H1 (cell line): ENCODE measurements at regions not wholly inside any gene's neighbourhood (a gene's known extent, or its start where the extent isn't known, plus 50 kb on each side); places are given as distances from the start of the nearest gene placed in this dataset.

Experiments
- CTCF ChIA-PET: fragments of 300-600 bp; sonication (Branson Sonifier 250); formaldehyde crosslinking; loops from one replicate; lab custom pipeline; 2021; ENCODE audit not compliant: partially characterized antibody; lab: Charles Lee
- POLR2A ChIA-PET: fragments of 300-600 bp; sonication (Branson Sonifier 250); formaldehyde crosslinking; loops from one replicate; lab custom pipeline; 2021; ENCODE audit warnings: inconsistent platforms; ENCODE audit not compliant: partially characterized antibody; lab: Charles Lee
- DNase-seq, 2 experiments: peaks; one replicate each; pipeline versions ENCODE4 v3.0.0 to v3.0.0-alpha.2; 2010 to 2022; ENCODE audit warnings: low spot score in 2 of 2, low read depth in 1 of 2, mixed read lengths in 1 of 2
- FAIRE-seq: peaks from 2 replicates; lab custom pipeline; 2011; peaks lifted over from hg19 to GRCh38; lab: Jason Lieb, UNC
- H2AFZ ChIP-seq: 2 replicates; pipeline ENCODE4 v1.8.1; 2012; ENCODE audit warnings: low read length, inconsistent platforms
- H2AK5ac ChIP-seq: 2 replicates; pipeline ENCODE4 v1.6.1; 2013; ENCODE audit warnings: low read depth, low read length
- H2BK120ac ChIP-seq: replicated peaks from 2 replicates; pipeline ENCODE3; 2013; ENCODE audit warnings: low read depth, low read length, inconsistent platforms
- H2BK12ac ChIP-seq: 2 replicates; pipeline ENCODE4 v1.6.1; 2013; ENCODE audit warnings: low read depth, low read length
- H2BK15ac ChIP-seq: 2 replicates; pipeline ENCODE4 v1.6.1; 2013; ENCODE audit warnings: low read length
- H2BK20ac ChIP-seq: 2 replicates; pipeline ENCODE4 v1.6.1; 2013; ENCODE audit warnings: low read length
- H2BK5ac ChIP-seq: 2 replicates; pipeline ENCODE4 v1.6.1; 2013; ENCODE audit warnings: low read depth, low read length
- H3K14ac ChIP-seq: 2 replicates; pipeline ENCODE4 v1.6.1; 2013; ENCODE audit warnings: inconsistent platforms; ENCODE audit not compliant: insufficient read length
- H3K18ac ChIP-seq: 2 replicates; pipeline ENCODE4 v1.6.1; 2013; ENCODE audit warnings: low read length; ENCODE audit errors: extremely low read depth
- H3K23ac ChIP-seq: 2 replicates; pipeline ENCODE4 v1.6.1; 2013; ENCODE audit warnings: inconsistent platforms; ENCODE audit not compliant: insufficient read length
- H3K23me2 ChIP-seq: 2 replicates; pipeline ENCODE4 v1.6.1; 2013; ENCODE audit warnings: low read depth, low read length
- H3K27ac ChIP-seq: 2 replicates; pipeline ENCODE4 v1.6.1; 2011; ENCODE audit warnings: low read depth, low read length, inconsistent platforms
- H3K27me3 ChIP-seq, 4 experiments: replicated peaks in 1 of 4; 1 replicate in 1 of 4; 2 replicates in 3 of 4; pipeline versions ENCODE4 v1.6.1 to v1.8.1; 2011 to 2013; ENCODE audit warnings: low read length in 3 of 4, mild to moderate bottlenecking in 3 of 4, inconsistent platforms in 2 of 4, mixed read lengths in 2 of 4, moderate library complexity in 1 of 4; ENCODE audit not compliant: control insufficient read depth in 3 of 4, insufficient read depth in 3 of 4; ENCODE audit errors: extremely low read depth in 1 of 4
- H3K36me3 ChIP-seq, 4 experiments: 2 replicates each; pipeline versions ENCODE4 v1.6.1 to v1.8.1; 2011 to 2013; ENCODE audit warnings: mild to moderate bottlenecking in 4 of 4, low read length in 3 of 4, moderate library complexity in 2 of 4, control low read depth in 1 of 4, inconsistent platforms in 1 of 4; ENCODE audit not compliant: insufficient read depth in 4 of 4, control insufficient read depth in 2 of 4
- H3K4ac ChIP-seq: replicated peaks from 2 replicates; pipeline ENCODE3; 2013; ENCODE audit warnings: low read length, low read depth, mixed read lengths, inconsistent platforms; ENCODE audit not compliant: insufficient read length
- H3K4me1 ChIP-seq, 4 experiments: replicated peaks in 1 of 4; 1 replicate in 1 of 4; 2 replicates in 3 of 4; pipeline versions ENCODE4 v1.6.1 to v1.8.1; 2011 to 2013; ENCODE audit warnings: low read length in 3 of 4, inconsistent platforms in 2 of 4, mixed read lengths in 1 of 4; ENCODE audit not compliant: insufficient read depth in 4 of 4, control insufficient read depth in 3 of 4
- H3K4me2 ChIP-seq, 2 experiments: 2 replicates each; pipeline versions ENCODE4 v1.6.1 to v1.8.1; 2011 to 2013; ENCODE audit warnings: low read depth in 2 of 2, low read length in 2 of 2, control low read depth in 1 of 2, inconsistent platforms in 1 of 2, mild to moderate bottlenecking in 1 of 2; ENCODE audit not compliant: insufficient read depth in 1 of 2
- H3K4me3 ChIP-seq, 4 experiments: fragments of 200-600, 300-600 bp in 1 of 4; sonication (generic), shearing (Covaris generic), sonication (Bioruptor Twin) in 1 of 4; 2 replicates each; pipeline versions ENCODE4 v1.5.1 to v1.8.1; 2011 to 2016; ENCODE audit warnings: low read length in 4 of 4, low read depth in 3 of 4, control low read depth in 2 of 4, inconsistent platforms in 2 of 4, mild to moderate bottlenecking in 2 of 4, mixed read lengths in 1 of 4, moderate library complexity in 1 of 4; ENCODE audit not compliant: insufficient read depth in 2 of 4; ENCODE audit errors: extremely low read depth in 1 of 4
- H3K56ac ChIP-seq: replicated peaks from 2 replicates; pipeline ENCODE3; 2013; ENCODE audit warnings: low read depth, mild to moderate bottlenecking, mixed read lengths, low read length, inconsistent platforms; ENCODE audit not compliant: insufficient read length
- H3K79me1 ChIP-seq: 2 replicates; pipeline ENCODE4 v1.6.1; 2013; ENCODE audit warnings: low read depth, low read length, control low read depth
- H3K79me2 ChIP-seq, 2 experiments: 2 replicates each; pipeline versions ENCODE4 v1.6.1 to v1.8.1; 2012 to 2013; ENCODE audit warnings: low read length in 2 of 2, mild to moderate bottlenecking in 2 of 2, inconsistent platforms in 1 of 2; ENCODE audit not compliant: insufficient read depth in 2 of 2, control insufficient read depth in 1 of 2
- H3K9ac ChIP-seq, 4 experiments: replicated peaks in 1 of 4; 1 replicate in 1 of 4; 2 replicates in 3 of 4; pipeline versions ENCODE4 v1.6.1 to v1.8.1; 2011 to 2013; ENCODE audit warnings: low read depth in 3 of 4, low read length in 3 of 4, control low read depth in 2 of 4, mild to moderate bottlenecking in 2 of 4, moderate library complexity in 2 of 4, inconsistent platforms in 1 of 4; ENCODE audit errors: extremely low read depth in 1 of 4
- H3K9me3 ChIP-seq, 2 experiments: 2 replicates each; pipeline versions ENCODE4 v1.6.1 to v1.8.1; 2012 to 2013; ENCODE audit warnings: mild to moderate bottlenecking in 2 of 2, moderate library complexity in 2 of 2, control low read depth in 1 of 2, inconsistent platforms in 1 of 2, low read depth in 1 of 2, low read length in 1 of 2, mixed read lengths in 1 of 2; ENCODE audit not compliant: insufficient read depth in 2 of 2
- H4K20me1 ChIP-seq, 2 experiments: replicated peaks in 1 of 2; 2 replicates each; pipeline versions ENCODE3 to v1.8.1; 2011 to 2013; ENCODE audit warnings: inconsistent platforms in 2 of 2, low read length in 2 of 2, mild to moderate bottlenecking in 1 of 2; ENCODE audit not compliant: insufficient read depth in 2 of 2, control insufficient read depth in 1 of 2
- H4K5ac ChIP-seq: 2 replicates; pipeline ENCODE4 v1.6.1; 2013; ENCODE audit warnings: low read length, low read depth, mixed read lengths, inconsistent platforms; ENCODE audit not compliant: insufficient read length
- H4K8ac ChIP-seq: 2 replicates; pipeline ENCODE4 v1.8.0; 2013; ENCODE audit warnings: mild to moderate bottlenecking, moderate library complexity, low read length, inconsistent platforms; ENCODE audit not compliant: insufficient read depth; ENCODE audit errors: extremely low read depth
- H4K91ac ChIP-seq: replicated peaks from 2 replicates; pipeline ENCODE3; 2013; ENCODE audit warnings: low read length, mixed read lengths, inconsistent platforms; ENCODE audit not compliant: insufficient read length
- BACH1 ChIP-seq: IDR thresholded peaks from 2 replicates; pipeline ENCODE4 v1.6.1; 2012; ENCODE audit warnings: low read length, improper control_type of control experiment
- CBX5 ChIP-seq: fragments of 300-800, 300-1000 bp; sonication (generic); IDR thresholded peaks from 2 replicates; pipeline ENCODE4 v1.7.1; 2016; ENCODE audit warnings: antibody characterized with exemption, low read length, low read depth
- CBX8 ChIP-seq: fragments of 300-800, 300-1000 bp; sonication (generic); IDR thresholded peaks from 2 replicates; pipeline ENCODE4 v1.7.1; 2016; ENCODE audit warnings: low read depth, low read length, borderline replicate concordance
- E2F6 ChIP-seq: IDR thresholded peaks from 2 replicates; pipeline ENCODE4 v1.6.1; 2012; ENCODE audit warnings: inconsistent platforms
- HDAC2 ChIP-seq, 2 experiments: fragments of 300-600 bp in 1 of 2; sonication (generic) in 1 of 2; IDR thresholded peaks; 2 replicates each; pipeline ENCODE4 v1.6.1; 2011 to 2012; ENCODE audit warnings: low read depth in 2 of 2, low read length in 2 of 2, mild to moderate bottlenecking in 2 of 2, moderate library complexity in 2 of 2, borderline replicate concordance in 1 of 2, inconsistent platforms in 1 of 2
- POLR2A ChIP-seq, 2 experiments: IDR thresholded peaks; 1 replicate in 1 of 2; 2 replicates in 1 of 2; pipeline ENCODE4 v1.6.1; 2011; ENCODE audit warnings: low read depth in 2 of 2, low read length in 2 of 2, mild to moderate bottlenecking in 2 of 2; ENCODE audit errors: control extremely low read depth in 1 of 2
- RAD21 ChIP-seq, 2 experiments: IDR thresholded peaks in 1 of 2; conservative IDR thresholded peaks in 1 of 2; 2 replicates each; pipeline ENCODE4 v1.6.1; 2011; ENCODE audit warnings: low read depth in 2 of 2, low read length in 2 of 2, improper control_type of control experiment in 1 of 2, inconsistent platforms in 1 of 2, mild to moderate bottlenecking in 1 of 2, moderate library complexity in 1 of 2
- SIRT6 ChIP-seq: IDR thresholded peaks from one replicate; pipeline ENCODE4 v1.7.1; 2012; ENCODE audit warnings: low read length, inconsistent platforms
- TCF12 ChIP-seq: IDR thresholded peaks from 2 replicates; pipeline ENCODE4 v1.6.1; 2011; ENCODE audit warnings: low read depth, mild to moderate bottlenecking, low read length
- WGBS, 2 experiments: shearing (Covaris generic) in 1 of 2; methylation state at CpG; one replicate each; pipeline versions ENCODE4 v1.1.6 to v1.1.7; 2013 to 2015; ENCODE audit warnings: low lambda C conversion rate in 2 of 2, mixed read lengths in 2 of 2, inconsistent platforms in 1 of 2, low coverage in 1 of 2, missing lambda C conversion rate in 1 of 2; ENCODE audit not compliant: insufficient replicate concordance in 2 of 2, insufficient coverage in 1 of 2, insufficient read length in 1 of 2; ENCODE audit errors: extremely low coverage in 1 of 2, missing lambda C conversion rate in 1 of 2; 5-methylcytosine and 5-hydroxymethylcytosine counted together

DNA sequence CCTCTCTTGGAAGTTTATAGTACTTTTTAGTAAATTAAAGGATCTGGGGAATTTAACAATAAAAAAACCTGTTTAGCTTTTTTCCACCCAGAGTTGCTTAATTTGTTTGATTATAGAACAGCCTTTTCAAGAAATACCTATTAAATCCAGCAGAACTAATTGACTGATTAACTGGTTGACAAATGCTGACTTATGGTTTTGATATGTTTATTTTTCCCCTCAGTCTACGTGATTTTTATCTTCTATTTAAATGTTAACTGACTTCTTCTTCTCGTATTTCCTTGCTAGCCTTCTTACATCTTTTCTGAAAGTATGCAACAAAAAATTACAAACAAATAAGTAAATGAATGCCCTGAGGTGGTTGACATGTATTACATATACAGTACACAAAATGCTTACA, 302.9 kb upstream of the SPAG17 start:
- Histone ChIP-seq H3K79me1 (no peaks in the 10 kb centered on the region), H3K23me2 (no peaks in the 10 kb centered on the region), H4K20me1 (no peaks in the 10 kb centered on the region), H2AFZ (no peak overlapping the region), H3K9ac (no peak overlapping the region), H3K36me3 (no peaks in the 10 kb centered on the region), H3K4me2 (no peak overlapping the region), H3K23ac (no peak overlapping the region), H2BK20ac (no peak overlapping the region), H3K27ac (no peak overlapping the region), H4K5ac (no peak overlapping the region), H2BK15ac (no peak overlapping the region), H3K79me2 (no peaks in the 10 kb centered on the region), H2BK120ac (no peak overlapping the region), H4K8ac (no peak overlapping the region), H4K91ac (no peak overlapping the region), H3K27me3 (no peaks in the 10 kb centered on the region), H2BK5ac (no peak overlapping the region), H3K9me3 (no peaks in the 10 kb centered on the region), H3K4ac (no peak overlapping the region), H3K56ac (no peak overlapping the region), H3K4me1 (peaks cover 5 to 12% (median 9%) of the 10 kb centered on the region in 4 experiments), H2BK12ac (no peak overlapping the region), H2AK5ac (no peak overlapping the region), H3K18ac (no peak overlapping the region), H3K4me3 (no peak overlapping the region), H3K14ac (no peak overlapping the region)
- ChIA-PET CTCF (no interaction called here), POLR2A (no interaction called here)
- no peak for DNase-seq
- no peak for FAIRE-seq
- 68% methylated on average over 2 of the region's 2 CpGs; no CpG with 5 or more reads in 1 of the 2 experiments for WGBS, 2 experiments
- TF ChIP-seq CBX5, result no peak
- TF ChIP-seq CBX8, result no peak
- TF ChIP-seq HDAC2 (IDR thresholded peaks at IDR 0.05; ENCODE audit: borderline replicate concordance in 1 of 2, low read depth in 2 of 2, low read length in 2 of 2), result no peak
- TF ChIP-seq E2F6, result no peak
- no peak for TF ChIP-seq POLR2A (IDR thresholded peaks at IDR 0.05; ENCODE audit: control extremely low read depth in 1 of 2, low read depth in 2 of 2, low read length in 2 of 2)
- TF ChIP-seq BACH1, result no peak
- no peak for TF ChIP-seq SIRT6
- no peak for TF ChIP-seq TCF12
- TF ChIP-seq RAD21 (IDR thresholded peaks at IDR 0.05 in 1 of 2, conservative IDR thresholded peaks at IDR 0.05 in 1 of 2; ENCODE audit: low read depth in 2 of 2, low read length in 2 of 2), result no peak
